ENCODE measurements at regions not wholly inside any gene's neighbourhood (a gene's known extent, or its start where the extent isn't known, plus 50 kb on each side); places are given as distances from the start of the nearest gene placed in this dataset.

GRCh38 chr4:17260166-17260907 is 251.6 kb downstream of the QDPR start:
- TF ChIP-seq CTCF (IDR thresholded peaks at IDR 0.05; ENCODE audit: extremely low read depth in 1 of 2, insufficient read depth in 1 of 2, low read depth in 1 of 2, low read length in 2 of 2) (no peak), POLR2A (IDR thresholded peaks at IDR 0.05; ENCODE audit: low read depth, low read length) (no peak), FOS (IDR thresholded peaks at IDR 0.05; ENCODE audit: borderline replicate concordance, insufficient read depth, low read length) (no peak)
